22Rv1 (cell line): ENCODE measurements at regions not wholly inside any gene's neighbourhood (a gene's known extent, or its start where the extent isn't known, plus 50 kb on each side); places are given as distances from the start of the nearest gene placed in this dataset.

ENCODE experiments used
- H3K27ac ChIP-seq: fragments of 450-650 bp; 2 replicates; pipeline ENCODE4 v1.5.1; 2017
- ZFX ChIP-seq: fragments of 450-650 bp; IDR thresholded peaks from 2 replicates; pipeline ENCODE4 v1.6.1; 2017; ENCODE audit warnings: antibody characterized with exemption, borderline replicate concordance
- TF ChIP-seq, protein P1 (sequence below): fragments of 450-650 bp; IDR thresholded peaks from 2 replicates; pipeline ENCODE4 v1.5.1; 2017; ENCODE audit warnings: mild to moderate bottlenecking

DNA sequence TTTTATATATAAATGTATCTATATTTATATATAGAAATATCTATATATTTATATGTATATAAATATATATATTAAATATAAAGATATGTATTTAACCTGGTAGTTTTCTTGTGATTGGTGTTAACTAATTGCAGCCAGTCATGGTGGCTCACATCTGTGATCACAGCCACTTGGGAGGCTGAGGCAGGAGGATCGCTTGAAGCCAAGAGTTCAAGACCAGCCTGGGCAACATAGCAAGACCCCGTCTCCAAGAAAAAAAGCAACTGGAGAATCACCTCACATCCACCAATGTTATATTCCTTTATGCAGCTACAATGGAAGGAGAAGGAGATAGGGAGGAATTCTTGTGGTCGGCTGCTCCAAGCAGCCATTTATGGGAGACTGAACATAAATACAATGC is 224.9 kb downstream of the BAMBI start:
- peak overlapping the region; percentile 56 for H3K27ac ChIP-seq
- TF ChIP-seq, protein P1, sequence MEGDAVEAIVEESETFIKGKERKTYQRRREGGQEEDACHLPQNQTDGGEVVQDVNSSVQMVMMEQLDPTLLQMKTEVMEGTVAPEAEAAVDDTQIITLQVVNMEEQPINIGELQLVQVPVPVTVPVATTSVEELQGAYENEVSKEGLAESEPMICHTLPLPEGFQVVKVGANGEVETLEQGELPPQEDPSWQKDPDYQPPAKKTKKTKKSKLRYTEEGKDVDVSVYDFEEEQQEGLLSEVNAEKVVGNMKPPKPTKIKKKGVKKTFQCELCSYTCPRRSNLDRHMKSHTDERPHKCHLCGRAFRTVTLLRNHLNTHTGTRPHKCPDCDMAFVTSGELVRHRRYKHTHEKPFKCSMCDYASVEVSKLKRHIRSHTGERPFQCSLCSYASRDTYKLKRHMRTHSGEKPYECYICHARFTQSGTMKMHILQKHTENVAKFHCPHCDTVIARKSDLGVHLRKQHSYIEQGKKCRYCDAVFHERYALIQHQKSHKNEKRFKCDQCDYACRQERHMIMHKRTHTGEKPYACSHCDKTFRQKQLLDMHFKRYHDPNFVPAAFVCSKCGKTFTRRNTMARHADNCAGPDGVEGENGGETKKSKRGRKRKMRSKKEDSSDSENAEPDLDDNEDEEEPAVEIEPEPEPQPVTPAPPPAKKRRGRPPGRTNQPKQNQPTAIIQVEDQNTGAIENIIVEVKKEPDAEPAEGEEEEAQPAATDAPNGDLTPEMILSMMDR, result no peak

DNA sequence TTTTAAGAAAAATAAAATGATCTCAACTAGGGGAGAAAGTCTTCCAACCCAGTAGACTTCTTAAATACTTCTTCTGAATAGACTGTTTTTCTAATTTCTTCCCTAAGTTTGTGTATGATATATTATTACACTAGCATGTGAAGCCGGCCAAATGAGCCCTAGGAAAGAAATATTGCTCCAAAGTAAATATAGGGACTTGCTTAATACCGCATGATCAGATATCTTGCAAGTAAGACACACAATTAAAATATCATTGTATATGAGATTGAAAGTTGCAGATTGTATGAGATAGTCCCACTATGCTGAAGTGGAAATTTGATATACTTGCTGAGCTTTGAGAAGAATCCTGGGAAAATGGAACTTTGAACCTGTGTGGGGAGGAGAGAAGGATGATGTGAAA is 225.7 kb downstream of the BAMBI start:
- H3K27ac ChIP-seq, result peak overlapping the region; percentile 56
- TF ChIP-seq ZFX, result no peak
- TF ChIP-seq, protein P1, result no peak

DNA sequence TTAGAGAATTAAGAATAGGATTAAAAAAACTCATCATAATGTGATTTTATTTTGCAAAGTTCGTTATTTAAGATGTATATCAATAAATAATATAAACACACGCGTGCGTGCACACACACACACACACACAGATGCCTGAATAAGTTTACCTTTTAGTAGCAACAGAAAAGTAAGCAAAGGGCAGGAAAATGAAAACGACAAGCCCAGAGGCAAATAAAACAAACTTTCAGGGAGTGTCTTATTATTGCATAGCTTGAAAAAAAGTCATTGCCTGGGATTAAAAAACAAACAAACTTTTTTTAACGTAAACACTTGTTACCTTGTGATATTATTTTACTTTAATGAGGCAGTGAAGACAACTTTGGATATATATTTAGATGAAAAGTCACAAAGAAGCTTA is 226.4 kb downstream of the BAMBI start:
- no peak for TF ChIP-seq ZFX
- TF ChIP-seq, protein P1, result no peak

DNA sequence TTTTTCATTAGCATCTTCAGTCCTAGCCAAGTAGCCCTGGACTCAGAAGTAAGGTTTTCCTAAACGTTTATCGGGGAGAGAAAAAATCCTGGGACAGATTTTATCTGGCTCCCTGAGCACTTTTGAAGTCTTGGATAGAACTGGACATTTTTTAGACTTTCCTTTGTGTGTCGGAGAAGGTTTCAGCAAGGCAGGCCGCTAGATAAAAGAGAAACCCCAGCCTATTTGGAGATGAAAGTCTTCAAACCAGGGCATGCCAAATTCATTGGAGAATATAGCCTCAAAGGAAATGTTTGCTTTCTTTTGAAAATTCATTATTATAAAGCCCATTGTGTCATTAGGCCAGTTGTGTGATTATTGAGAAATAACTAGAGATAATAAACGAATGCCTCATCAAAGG is 228.1 kb downstream of the BAMBI start:
- TF ChIP-seq, protein P1, result no peak
- no peak for TF ChIP-seq ZFX
- no peak overlapping the region for H3K27ac ChIP-seq

More for the DNA sequence above, 226.4 kb downstream of the BAMBI start:
- peak overlapping the region; percentile 56 for H3K27ac ChIP-seq

DNA sequence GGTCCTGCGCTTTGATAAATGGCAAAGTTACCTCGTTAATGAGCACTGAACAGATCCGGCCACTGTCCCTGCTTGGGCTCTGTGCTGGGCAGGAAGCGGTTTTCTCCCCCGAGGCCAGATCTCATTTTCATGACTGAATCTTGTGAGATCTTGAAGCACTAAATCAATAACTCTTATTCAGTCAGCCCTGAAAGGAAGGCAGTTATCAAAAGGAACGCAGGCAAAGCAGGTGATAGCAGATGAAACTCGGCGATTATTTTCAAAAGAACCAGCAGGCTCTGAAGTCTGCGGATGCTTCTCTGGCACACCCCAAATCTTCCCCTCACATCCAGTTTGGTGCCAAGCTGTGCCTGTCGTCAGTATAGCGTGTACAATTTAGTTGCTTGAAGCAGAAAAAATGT is 228.7 kb downstream of the BAMBI start:
- no peak overlapping the region for H3K27ac ChIP-seq
- TF ChIP-seq ZFX, result no peak
- TF ChIP-seq, protein P1, result no peak

DNA sequence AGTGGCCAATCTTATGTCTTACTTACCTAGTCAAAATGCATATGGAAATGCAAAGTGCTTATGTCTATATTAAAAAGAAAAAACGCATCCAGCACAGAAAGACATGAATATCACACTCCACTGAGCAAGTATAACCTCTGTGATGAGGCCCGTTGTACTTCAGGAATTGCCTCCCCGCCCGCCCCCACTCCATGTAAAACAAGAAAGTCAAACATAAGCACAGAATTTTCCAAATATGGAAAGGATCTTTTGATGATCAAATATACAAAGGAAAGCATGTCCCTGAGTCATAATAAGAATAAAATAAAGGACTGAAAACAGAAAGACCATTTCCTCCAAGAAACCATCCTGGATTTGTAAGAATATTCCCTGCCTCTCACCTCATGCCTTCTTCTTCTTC is 229.1 kb downstream of the BAMBI start:
- no peak overlapping the region for H3K27ac ChIP-seq

DNA sequence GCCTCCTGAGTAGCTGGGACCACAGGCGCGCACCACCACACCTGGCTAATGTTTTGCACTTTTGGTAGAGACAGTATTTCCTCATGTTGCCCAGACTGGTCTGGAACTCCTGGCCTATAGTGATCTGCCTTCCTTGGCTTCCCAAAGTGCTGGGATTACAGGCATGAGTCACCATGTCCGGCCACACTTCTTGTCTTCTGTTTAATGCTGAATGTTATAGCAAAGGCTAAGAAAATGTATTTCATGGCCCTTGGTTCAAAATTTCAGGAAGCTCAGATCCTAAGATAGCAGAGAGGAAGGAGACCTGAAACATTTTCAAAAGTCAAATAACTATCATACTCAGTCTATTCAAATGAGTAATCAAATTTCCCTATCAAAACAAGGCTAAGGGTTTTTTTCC is 229.6 kb downstream of the BAMBI start:
- H3K27ac ChIP-seq, result no peak overlapping the region
- TF ChIP-seq ZFX, result no peak

More for the DNA sequence above, 229.1 kb downstream of the BAMBI start:
- TF ChIP-seq, protein P1, result no peak
- TF ChIP-seq ZFX, result no peak

DNA sequence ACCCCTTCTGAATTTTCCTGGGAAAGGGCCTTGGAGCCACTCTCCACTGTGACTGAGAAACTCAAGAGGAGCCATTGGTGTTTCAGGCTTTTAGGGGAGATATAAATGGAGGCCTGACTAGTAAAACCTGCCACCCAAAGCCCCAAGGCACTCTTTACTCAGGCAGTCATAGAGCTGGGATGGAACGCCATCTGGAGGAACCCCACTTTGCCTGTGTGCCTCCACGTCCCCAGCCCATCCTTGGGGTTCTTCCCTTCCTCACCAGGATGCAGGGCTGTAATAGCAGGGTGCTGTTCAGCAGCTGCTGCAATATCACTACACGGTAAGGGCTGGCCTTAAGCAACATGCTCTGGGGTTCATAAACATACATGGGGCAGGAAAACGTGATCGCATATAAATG is 232.6 kb downstream of the BAMBI start:
- TF ChIP-seq ZFX, result no peak
- TF ChIP-seq, protein P1, result no peak

More for the DNA sequence above, 232.6 kb downstream of the BAMBI start:
- H3K27ac ChIP-seq, result no peak overlapping the region
